NCI-H146 (cell line): ENCODE measurements at regions not wholly inside any gene's neighbourhood (a gene's known extent, or its start where the extent isn't known, plus 50 kb on each side); places are given as distances from the start of the nearest gene placed in this dataset.

Experiments
- DNase-seq: peaks from one replicate; lab custom pipeline; 2025; lab: John Stamatoyannopoulos, UW

DNA sequence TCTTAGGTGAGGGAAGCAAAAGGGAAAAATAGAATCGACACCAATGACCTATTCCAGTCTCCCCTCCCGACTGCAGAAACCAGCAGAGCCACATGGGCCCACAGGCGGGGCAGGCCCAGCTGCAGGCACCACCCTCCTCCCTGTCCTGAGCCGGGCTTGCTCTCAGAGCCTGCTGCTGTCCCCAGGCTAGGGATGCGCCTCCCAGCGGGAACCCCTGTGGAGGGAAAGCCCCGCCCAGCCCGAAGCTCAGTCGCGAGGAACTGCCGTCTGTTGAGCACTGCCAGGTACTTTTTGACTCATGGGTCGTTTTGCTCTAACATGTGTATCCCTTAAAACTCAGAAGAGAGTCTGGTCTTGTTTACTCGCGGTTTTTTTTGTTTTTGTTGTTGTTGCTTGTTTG is 124.5 kb upstream of the RET start:
- DNase-seq: peak; percentile 72

DNA sequence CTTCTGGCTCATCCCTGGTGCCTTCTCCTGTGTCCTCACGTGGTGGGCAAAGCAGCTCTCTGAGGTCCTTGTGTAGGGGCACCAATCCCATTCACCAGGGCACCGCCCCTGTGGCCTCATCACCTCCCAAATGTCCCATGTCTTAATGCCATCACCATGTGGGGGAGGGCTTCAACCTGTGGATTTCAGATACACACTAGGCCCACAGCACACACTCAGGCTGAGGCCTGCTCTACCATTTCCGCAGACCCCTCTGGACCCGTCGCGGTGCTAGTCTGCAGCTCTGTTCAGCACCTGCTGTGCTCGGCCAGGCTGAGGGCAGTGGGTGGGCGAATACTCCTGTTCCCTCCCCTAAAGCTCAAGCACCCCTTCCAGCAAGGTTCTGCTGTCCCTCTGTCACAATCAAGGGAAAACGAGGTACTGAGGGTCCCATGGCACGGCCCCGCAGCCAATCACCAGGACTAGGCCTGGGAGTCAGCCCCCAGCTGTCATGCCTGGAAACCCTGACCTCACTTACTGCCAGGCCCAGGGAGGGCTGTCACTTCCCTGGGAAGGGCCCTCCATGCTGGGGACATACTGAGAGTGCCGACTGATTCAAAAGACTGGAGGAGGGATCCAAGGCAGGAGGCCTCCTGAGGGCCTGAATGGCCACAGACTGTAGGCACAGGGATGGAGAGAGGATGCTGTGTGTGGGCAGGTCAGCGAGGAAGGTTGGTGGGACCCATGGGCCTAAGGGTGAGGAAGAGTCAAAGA is 123.8 kb upstream of the RET start:
- no peak for DNase-seq

DNA sequence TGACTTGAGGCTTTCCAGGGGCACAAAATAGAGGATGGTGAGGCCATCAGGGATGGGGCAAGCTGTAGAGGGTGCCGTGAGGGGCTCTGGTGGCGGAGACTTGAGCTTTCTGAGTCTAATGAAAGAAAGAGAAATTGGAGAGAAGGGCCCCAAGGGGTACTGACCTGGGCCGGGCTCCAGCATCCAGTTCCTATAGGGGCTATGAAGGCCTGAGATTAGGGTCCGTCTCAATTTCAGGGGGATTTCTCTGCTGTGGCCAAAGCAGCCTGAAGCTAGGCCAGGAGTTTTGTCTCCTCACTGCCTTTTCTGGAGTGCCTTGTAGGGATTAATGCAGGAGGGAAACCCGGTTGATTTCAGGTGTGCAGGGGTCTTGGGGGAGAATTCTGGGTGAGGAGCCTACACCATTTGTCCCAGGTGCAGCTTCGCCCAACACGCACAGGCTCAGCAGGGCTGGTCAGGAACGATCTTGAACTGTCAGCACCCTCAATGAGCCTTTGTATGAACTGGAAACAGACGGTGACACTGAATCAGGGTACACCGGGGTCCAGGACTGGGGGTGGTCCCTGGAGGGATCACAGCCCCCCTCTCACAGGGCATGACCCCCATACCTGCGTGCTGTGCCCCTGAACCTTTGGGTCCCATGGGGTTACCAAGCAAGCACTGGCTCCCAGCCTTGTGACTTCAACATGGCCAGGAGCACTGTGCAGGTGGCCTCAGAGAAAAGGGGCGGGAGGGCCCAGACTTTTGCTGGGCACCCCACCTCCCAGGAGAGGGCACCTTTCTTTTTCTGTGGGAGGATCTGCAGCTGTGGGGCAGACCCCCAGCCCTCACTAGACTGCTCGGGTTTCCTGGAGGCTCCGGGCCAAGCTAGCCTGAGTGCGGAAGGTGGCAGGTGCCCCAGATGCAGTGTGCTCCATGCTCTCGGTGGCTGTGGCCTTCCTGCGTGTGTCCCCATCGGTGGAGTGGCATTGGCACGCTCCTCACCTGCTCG is 122.9 kb upstream of the RET start:
- no peak for DNase-seq

DNA sequence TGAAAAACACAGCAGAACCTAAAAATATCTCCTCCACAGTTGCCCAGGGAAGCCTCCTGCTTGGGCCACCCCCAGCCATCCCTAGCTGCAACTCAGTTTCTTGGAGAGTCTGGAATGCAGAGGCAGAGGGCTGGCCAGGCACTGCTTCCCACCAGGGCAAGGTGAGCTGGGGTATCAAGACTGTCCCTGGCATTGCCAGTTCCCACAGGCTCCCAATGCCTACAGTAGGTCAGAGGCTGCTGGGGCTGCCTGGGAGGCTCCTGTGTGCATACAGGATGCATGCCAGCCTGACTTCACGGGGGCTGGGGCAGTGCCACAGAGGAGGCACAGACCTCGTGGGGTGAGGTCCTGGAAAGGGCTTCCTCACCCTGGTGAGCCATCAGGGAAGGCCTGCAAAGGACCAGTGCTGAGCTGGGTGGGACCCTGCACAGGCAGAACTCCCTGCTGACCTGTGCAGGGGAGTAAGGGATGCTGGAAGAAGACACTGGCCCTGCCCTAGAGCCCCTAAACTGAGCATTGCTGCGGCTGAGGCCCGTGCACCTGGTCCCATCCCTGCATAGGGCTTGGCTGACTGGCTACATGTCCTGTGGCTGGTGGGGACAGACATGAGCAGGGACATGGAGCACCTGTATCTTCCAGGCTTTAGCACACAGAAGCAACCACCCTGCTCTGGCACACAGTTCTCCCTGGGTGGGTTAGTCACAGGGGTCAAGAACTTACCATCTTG is 121.9 kb upstream of the RET start:
- no peak for DNase-seq

DNA sequence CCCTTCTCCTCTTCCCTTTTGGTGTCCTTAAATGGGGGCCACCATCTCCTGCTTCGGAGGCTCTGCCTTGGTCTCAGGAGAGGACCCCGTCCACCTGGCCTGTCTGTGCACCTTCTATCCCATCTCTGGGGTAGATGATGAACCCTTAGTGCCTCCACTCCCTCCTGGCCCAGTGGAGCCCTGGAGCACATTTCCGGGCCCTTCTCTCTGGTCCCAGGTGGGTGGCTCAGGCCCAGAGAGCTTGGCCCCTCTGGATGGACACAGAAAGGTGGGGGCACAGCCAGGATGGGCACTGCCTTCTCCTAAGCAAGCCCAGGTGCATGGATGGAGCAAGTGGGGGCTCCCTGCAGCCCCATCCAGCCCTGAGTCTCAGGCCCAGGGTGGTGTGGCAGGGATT is 121.4 kb upstream of the RET start:
- DNase-seq: no peak

DNA sequence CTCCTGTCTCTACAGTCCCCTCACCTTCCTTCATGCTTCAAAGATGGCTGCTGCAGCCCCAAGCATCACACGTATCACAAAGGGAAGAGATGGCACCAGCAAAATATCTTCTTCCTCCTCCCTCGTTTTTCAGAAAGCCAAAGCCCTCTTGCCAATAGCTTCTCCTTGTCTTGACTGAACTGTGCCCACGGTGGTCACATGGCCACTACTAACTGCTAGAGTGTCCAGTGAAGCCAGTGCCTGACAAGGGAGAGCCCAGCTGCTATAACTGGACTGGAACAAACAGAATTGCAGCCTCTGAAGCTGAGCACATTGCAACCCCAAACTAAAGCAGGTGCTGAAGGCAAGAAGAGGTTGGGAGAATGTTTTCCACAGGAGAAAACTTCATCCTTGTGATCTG is 120.8 kb upstream of the RET start:
- DNase-seq: no peak

DNA sequence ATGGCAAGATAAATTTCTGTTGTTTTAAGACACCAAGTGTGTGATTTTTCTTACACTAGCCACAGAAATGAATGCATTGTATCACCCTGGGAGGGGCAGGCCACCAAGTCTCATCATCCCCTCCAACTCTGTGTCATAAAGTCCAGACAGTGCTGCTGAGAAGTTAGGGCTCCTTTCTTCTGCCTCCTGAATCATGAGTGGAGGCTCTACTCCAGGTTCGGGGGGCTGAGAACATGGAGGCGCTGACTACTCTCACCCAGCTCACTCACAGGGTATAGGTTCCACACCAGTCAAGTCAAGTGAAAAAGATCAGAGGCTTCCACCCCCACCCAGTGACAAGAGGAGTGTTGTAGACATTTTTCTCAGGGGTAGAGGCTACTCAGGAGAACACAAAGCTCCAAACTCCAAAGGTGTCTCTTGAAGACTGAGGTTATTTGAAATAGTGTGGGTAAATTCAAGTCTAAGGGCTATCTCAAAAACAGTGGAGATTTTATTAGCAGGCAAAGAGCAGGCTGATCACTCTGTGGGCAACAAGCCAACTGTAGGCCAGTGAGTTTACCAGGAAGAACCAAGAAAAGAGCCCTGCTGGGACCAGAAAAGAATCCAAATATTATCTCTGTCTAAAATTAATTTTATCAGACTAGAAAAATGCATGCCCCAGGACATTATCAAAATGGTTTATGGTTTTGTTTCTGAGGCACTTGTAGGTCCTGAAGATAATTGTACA is 118.6 kb upstream of the RET start:
- DNase-seq: no peak

DNA sequence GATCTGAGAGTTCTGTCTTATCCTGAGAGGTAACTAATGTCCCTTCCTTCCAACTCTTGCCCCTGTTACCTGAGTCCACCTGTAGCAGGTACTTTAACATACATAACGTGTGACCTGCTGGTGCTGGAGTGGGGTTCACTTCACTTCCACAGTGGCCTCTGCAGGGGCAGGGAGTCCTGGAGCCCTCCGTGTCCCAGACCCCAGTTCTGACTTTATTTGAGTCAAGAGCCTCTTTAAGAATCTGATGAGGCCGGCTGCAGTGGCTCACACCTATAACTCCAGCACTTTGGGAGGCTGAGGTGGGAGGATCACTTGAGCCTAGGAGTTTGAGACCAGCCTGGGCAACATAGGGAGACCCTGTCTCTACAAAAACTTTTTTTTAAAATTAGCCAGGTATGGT is 117.0 kb upstream of the RET start:
- DNase-seq: no peak

DNA sequence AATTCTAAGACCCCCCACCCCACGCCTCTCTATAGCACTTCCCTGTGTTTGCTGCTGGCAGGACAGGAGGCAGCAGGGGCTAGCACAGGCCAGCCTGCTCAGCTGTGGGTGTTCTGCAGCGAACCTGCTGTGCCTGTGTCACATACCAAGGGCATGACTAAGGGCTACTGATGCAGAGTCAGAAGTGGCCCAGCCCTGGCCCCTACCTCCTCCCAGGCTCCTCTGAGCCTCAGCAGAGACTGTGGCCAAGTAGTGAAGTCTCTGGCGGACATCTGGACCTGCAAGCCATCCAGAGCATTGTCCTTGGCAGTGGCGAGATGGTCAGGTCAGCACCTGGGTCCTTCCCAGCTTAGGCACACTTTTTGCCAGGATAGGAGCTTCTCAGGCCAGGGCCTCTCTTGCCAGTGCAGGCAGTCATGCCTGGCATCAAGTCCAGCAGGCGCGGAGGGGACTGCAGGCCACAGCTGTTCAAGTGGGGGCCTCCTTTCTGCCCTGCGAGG is 116.3 kb upstream of the RET start:
- no peak for DNase-seq

DNA sequence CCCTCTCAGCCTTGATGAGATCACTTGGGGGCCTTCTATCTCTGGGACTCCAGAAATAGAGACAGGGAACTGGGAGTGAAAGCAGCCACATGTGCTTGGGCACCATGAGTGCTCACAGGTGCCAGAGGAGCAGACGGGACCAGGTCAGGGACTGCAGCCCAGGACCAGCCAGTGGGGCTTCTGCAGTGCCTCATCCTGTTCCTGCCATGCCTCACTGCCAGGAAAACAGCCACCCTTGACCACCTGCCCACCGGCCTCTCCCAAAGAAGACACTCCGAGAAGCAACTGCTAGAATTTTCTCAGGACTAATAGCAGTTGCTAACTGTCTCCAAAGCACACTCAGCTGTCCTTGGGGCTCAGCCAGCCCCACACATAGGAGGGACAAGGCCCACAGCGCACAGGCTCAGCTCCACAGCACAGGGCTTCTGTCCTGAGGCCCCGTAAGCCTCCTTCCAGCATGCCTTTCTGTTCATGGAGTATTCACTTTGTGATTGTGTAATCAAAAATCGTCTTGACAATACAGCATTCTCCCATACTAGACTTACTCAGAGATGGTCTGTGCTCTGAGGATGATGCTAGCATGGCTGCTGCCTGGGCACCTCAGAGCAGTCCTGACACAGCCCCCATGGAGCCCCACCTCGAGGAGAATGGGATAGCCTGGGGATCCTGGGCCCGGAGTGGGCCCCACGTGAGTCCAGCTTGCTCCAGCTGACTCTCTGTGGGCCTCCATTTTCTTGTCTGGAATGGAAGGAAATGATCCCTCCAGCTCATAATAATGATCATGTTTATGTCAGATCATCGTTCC is 115.7 kb upstream of the RET start:
- no peak for DNase-seq

DNA sequence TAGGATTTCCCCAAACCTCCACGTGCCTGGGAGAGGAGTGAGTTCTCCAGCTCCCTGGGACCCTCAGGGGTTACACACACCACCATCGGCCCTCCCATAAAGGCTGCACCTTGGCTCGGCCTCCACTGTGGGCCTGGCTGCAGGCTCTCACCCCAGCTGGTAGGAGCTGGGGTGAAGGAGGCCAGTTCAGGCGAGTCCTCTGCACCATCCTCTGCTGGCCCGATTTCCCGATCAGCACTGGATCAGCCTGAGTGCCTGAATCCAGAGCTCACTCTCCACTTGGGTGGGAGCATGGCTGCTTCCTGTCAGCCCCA is 115.1 kb upstream of the RET start:
- no peak for DNase-seq

DNA sequence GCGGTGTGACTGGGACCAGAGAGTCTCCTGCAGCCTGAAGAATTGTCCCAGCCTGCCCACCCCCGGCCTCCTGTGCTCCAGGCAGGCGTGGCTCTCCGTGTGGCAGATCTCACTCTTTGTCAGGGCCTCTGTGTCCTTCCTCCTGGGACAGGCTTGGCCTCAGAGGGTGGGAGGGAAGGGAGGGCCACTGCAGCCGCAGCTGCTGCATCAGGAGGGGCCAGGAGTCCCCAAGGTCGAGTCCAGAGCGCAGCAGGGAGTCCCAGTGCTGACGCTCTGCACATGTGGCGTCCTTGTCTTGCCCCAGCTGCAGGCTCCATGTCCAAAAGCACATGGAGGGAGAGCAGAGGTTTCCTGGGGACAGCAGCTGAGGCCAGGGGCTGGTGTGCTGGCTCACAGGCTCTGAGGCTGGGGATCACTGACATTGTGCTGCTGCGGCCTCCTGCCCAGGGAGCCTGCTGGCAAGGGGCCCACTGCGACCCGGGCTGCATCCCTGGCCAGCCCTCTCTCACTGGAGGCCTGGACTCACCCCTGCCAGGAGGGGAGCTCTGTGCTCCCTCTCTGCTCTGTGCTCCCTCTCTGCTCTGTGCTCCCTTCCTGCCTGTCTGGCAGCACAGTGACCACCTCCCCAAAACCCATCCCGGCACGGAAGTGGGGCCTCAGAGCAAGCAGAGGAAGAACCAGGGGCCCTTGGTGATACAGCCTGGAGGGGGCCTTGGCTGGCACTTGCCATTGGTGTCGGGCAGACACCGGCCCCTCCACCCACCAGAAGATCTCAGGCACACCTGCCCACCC is 114.6 kb upstream of the RET start:
- DNase-seq: peak; percentile 17

DNA sequence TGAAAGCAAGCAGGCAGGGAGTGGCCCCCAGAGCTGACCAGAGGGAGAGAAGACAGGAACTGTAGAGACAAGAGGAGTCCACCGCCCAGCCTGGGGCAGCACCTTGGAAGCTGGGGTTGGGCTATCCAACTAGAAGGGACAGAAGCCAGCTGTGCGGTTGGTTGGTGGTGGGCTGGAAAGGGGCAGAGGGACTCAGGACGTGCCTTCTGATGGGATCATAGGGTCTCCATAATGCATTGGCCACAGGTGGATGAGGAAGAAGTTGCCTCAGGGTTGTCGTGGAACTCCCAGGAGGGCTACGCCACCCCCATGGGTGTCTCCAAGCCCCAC is 114.0 kb upstream of the RET start:
- DNase-seq: no peak

DNA sequence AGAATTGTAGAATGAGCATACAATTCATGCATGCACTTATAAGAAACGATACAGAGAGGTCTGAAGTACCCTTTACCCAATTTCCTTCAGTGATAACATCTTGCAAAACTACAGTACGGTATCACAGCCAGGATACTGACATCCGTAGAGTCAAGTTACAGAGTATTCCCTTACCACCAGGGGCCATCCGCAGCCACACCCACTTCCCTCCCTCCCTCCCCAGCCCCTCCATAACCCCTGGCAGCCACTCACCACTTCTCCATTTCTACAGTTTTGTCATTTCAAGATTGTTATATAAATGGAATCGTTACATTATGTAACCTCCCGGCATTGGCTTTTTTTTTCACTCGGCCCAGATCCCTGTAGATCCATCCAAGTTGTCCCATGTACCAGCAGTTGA is 113.6 kb upstream of the RET start:
- DNase-seq: no peak

DNA sequence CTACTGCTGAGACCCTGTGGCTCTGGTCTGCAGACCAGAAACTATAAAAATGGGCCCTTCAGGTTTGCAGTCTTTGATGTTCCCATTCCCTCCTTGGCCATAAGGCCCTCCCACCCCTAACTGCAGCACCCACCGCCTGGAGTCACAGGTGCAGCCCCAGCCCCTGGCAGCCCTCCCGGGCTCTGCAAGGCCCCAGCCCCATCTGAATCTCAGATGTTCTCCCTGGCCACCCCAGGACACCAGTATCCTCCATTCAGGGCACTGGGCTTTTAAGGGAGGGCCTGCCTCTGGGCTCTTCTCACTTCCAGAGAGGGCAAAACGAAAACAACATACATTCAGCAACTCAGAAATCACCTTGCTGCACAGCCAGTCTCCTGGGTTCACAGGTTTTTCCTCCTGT is 107.7 kb upstream of the RET start:
- no peak for DNase-seq

DNA sequence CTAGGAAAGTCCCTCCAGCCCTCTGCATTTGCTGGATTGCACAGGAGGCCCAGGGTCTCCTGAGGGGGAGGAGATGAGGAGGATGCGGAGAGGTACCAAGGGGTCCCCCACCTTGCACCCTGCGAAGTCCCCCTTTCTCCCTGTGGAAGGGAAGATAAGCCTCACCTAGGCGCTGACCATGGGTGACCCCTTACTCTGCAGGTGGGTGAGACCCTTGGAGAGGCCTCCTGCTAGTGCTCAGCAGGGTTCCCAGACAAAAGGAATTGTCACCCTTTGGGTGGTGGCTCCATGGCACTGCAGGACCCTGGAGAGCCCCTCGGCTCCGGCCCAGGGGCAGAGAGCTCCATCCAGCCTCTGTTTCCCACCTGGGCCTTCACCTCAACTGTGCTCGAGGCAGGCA is 107.0 kb upstream of the RET start:
- DNase-seq: no peak

DNA sequence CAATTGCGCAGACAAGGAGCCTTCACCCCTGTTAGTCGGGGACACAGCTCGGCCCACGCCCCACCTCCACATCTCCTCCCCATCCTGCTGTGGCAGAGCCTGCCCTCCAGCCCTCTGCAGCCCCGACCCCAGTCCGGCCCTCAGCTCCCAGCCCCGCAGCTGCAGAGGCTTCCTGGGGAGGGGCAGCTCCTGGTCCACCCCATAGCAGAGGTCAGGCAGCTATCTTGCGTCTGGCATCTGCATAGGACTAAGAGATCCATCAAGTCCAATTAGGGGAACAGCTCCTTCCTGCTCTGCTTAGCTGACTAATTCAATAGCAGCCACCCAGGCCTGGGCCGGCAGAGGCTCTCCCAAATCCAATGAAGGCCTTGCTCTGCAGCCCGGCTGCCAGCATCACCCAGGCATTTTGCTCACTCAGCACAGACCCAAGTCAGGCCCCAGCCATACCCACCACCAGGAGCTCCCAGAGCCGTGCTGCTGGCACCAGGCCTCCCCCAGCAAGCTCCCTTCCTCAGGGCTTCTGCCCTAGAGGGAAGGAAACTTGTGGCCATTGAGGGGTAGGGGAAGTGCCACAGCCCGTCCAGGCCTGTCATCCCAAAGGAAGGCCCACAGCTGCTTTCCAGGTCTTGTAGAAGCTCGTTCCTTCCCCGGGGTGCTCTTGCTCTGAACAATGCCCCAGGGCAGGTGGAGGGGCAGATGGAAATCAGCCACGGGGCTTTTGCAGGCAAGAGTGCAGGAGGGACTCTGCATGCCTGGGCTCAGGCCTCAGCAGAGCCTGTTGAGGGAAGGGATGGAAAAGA is 106.2 kb upstream of the RET start:
- DNase-seq: peak; percentile 33

DNA sequence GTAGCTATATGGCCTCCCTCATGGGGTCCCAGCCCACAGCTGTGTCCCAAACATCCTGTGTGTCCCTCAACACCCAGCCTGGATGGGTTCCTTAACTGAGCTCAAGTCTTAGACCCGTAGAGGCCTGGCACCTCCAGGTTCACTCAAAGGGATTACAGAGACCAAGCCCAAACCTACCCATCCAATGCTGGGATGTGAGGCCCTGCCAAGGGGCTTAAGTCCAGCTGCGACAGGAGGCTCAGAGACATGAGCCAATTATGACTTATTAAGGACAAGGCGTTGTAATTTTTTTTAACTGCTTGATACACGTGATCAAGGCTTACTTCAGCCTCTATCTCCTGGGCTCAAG is 105.6 kb upstream of the RET start:
- DNase-seq: no peak

DNA sequence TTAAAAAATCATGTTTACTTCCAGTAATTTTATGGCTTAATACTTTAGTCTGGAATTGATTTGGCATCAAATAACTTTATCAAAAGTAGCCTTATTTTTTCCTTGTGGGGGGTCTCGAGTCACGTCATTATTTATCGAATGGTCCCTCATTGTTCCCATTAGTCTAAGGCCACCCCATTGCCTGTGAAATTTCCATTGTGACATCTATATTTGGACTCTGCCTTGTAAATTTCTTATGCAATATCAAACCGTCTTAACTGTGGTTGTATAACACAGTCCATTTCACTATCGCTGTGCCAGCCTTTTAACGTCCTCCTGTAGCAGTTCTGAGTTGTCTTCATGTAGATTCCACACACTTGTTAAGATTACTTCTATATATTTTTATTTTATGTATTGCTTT is 103.9 kb upstream of the RET start:
- no peak for DNase-seq

DNA sequence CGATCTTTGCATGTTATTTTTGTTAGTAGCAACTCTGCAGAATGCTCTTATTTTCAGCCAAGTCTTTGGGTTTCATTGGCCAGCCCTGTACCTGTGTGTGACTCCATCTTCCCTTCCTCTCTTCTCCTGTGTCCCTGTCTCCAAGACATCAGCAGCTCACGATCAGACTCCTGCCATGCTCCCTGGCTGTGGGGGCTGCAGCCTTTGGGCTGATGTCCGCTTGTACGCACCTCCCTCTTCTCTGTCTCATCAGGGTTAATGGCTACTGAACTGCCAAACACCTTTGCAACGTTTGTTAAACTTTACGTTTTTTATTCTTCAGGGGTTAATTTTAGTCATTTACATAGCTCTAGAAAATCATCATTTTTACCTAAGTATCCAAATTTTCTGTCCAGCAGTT is 103.5 kb upstream of the RET start:
- no peak for DNase-seq
